Stimulated activated CD4-positive, alpha-beta T cell treated with anti-CD3 and anti-CD28 coated beads, Interleukin-2, amount 100 ng/mL, for 24 hours (primary cell): ENCODE measurements at regions not wholly inside any gene's neighbourhood (a gene's known extent, or its start where the extent isn't known, plus 50 kb on each side); places are given as distances from the start of the nearest gene placed in this dataset.
"Not testable (repeated sequence)": the region's sequence is repeated elsewhere in the genome, so short reads cannot be mapped to it uniquely, and the experiment has no call there.

Experiments
- DNase-seq, 2 donors: peaks; one replicate each; pipeline ENCODE4 v3.0.0-alpha.2; 2020

- DNase-seq, result no peak
Measured at GRCh38 chr7:81110673-81111072, 191.8 kb upstream of the SEMA3C start.

- DNase-seq, result no peak
Measured at GRCh38 chr7:81098213-81098612, 179.4 kb upstream of the SEMA3C start.

GRCh38 chr7:81094952-81095351, 176.1 kb upstream of the SEMA3C start:
- DNase-seq, result no peak

- DNase-seq, result no peak
Measured at GRCh38 chr7:81081616-81082015, 162.8 kb upstream of the SEMA3C start.

GRCh38 chr7:81080553-81080952, 161.7 kb upstream of the SEMA3C start:
- DNase-seq, result no peak

- no peak for DNase-seq
Measured at GRCh38 chr7:81079746-81080145, 160.9 kb upstream of the SEMA3C start.

- no peak for DNase-seq
Measured at GRCh38 chr7:81075150-81075549, 156.3 kb upstream of the SEMA3C start.

GRCh38 chr7:81074406-81074805, 155.6 kb upstream of the SEMA3C start:
- DNase-seq, result no peak

GRCh38 chr7:81073931-81074251, 155.0 kb upstream of the SEMA3C start:
- no peak for DNase-seq

- no peak for DNase-seq
Measured at GRCh38 chr7:81070956-81071355, 152.1 kb upstream of the SEMA3C start.

- DNase-seq, result no peak
Measured at GRCh38 chr7:81066797-81067196, 147.9 kb upstream of the SEMA3C start.

- no peak for DNase-seq
Measured at GRCh38 chr7:81064426-81064825, 145.6 kb upstream of the SEMA3C start.

GRCh38 chr7:81062755-81063154, 143.9 kb upstream of the SEMA3C start:
- DNase-seq, result no peak

- not testable (repeated sequence) for DNase-seq
Measured at GRCh38 chr7:81057469-81057868, 138.6 kb upstream of the SEMA3C start.

- DNase-seq, result no peak
Measured at GRCh38 chr7:81053623-81054022, 134.8 kb upstream of the SEMA3C start.

GRCh38 chr7:81051811-81052413, 133.1 kb upstream of the SEMA3C start:
- no peak for DNase-seq

- no peak for DNase-seq
Measured at GRCh38 chr7:81045491-81046030, 126.7 kb upstream of the SEMA3C start.

GRCh38 chr7:81042646-81043045, 123.8 kb upstream of the SEMA3C start:
- not testable (repeated sequence) for DNase-seq

GRCh38 chr7:81040496-81040895, 121.6 kb upstream of the SEMA3C start:
- DNase-seq, result no peak

- DNase-seq, result no peak
Measured at GRCh38 chr7:81036871-81037270, 118.0 kb upstream of the SEMA3C start.

- no peak for DNase-seq
Measured at GRCh38 chr7:81036057-81036456, 117.2 kb upstream of the SEMA3C start.

GRCh38 chr7:81031996-81032395, 113.1 kb upstream of the SEMA3C start:
- DNase-seq, result no peak

GRCh38 chr7:81031243-81031642, 112.4 kb upstream of the SEMA3C start:
- DNase-seq, result no peak

- no peak for DNase-seq
Measured at GRCh38 chr7:81030472-81030871, 111.6 kb upstream of the SEMA3C start.

GRCh38 chr7:81029511-81029910, 110.7 kb upstream of the SEMA3C start:
- no peak for DNase-seq
